T-helper 2 cell (primary cell): ENCODE measurements at regions not wholly inside any gene's neighbourhood (a gene's known extent, or its start where the extent isn't known, plus 50 kb on each side); places are given as distances from the start of the nearest gene placed in this dataset.

Experiments
- DNase-seq, 5 experiments: peaks; one replicate each; pipeline versions ENCODE4 v3.0.0 to v3.0.0-alpha.2; 2012 to 2022

- no peak for DNase-seq
These were observed 314.7 kb upstream of the ADAMTSL1 start for GRCh38 chr9:18159254-18159653.

DNA sequence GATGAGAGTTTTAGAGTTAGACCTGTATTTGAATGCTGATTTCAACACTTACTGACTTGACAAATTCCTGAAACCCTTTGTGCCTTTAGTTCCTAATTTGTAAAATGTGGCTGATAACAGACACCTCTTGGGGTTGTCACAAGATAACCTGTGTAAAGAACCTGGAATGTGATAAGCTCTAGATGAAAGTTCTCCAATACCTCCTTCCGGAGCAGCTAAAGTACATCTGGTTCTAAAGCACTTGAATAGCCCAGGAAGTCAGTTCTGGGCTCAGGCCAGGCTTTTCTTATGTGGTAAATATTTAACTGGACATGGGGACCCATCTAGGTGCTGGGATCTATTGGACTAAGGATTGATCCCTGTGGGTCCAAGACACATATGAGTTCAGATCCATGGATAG, 310.8 kb upstream of the ADAMTSL1 start:
- no peak for DNase-seq

DNA sequence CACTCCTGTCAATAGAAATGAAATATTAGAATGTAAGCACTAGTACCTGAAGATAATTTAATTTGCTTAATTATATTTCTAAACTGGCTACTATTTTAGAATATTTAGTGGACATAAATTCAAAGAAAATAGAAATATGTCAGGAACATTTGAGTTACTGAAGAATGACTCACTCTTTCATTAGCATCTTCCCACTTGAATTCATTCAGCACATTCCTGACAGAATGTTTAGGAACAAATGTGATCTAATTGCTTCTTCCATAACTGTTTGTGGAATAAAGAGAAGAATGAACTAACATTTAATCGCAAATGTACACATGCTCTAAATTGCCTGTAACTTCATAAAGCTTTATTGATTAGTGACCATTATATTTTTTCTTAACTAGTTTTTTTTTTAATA, 306.2 kb upstream of the ADAMTSL1 start:
- DNase-seq: no peak

DNA sequence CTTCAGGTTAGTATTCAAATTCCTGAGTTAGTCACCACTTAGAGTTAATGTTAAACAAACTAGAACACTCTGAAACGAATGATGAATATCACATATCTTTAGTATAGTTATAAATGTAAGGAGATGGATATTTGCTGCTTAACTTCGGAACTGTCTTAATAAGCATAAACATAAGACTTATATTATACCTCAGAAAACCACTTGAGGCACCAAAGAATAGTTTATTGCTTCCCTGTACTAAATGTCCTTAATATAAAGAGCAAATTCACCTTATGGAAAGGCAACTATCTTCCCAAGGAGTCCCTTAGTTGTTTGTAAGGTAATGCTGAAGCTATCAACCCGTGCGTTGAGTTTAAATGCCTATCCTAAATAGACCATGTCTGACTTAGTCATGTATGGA, 300.0 kb upstream of the ADAMTSL1 start:
- DNase-seq: no peak

DNA sequence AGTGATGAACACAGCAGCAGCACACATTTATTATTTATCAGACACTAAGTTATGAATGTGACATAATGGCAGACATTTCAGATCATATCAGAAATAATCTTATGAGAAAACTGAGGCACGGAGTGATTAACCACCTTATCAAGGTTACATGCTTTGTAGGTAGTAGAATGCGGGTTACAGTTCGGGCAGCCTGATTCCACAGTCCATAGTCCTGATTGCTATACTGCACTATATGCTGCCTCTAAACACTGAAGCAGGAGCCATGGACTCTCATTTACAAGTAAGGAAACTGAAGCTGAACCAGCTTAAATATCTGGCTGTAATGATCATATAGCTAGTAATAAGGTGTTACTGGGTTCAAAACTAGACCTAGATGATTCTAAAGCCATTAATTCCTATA, 291.3 kb upstream of the ADAMTSL1 start:
- no peak for DNase-seq

GRCh38 chr9:18183974-18184373, 290.0 kb upstream of the ADAMTSL1 start:
- no peak for DNase-seq

GRCh38 chr9:18184401-18184800, 289.6 kb upstream of the ADAMTSL1 start:
- DNase-seq: no peak

GRCh38 chr9:18185196-18185595, 288.8 kb upstream of the ADAMTSL1 start:
- DNase-seq: no peak

DNA sequence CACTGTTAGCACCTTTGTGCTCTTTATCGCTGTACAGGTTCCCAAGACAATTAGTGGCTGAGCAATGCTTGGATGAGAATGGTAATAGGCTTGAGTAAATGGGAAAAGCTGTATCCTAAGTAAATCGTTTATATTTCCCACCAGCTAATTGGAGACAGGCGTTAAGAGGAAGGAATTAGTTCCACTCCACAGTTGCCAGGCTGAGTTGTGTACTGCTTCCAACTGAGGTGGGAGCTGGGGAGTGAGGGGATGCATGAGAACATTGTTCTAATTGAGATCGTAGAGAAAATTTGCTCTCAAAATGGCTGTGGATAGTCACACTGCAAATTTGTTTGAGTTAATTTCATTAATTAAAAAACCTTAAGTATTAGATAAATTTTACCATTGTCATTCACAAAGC, 285.0 kb upstream of the ADAMTSL1 start:
- no peak for DNase-seq

DNA sequence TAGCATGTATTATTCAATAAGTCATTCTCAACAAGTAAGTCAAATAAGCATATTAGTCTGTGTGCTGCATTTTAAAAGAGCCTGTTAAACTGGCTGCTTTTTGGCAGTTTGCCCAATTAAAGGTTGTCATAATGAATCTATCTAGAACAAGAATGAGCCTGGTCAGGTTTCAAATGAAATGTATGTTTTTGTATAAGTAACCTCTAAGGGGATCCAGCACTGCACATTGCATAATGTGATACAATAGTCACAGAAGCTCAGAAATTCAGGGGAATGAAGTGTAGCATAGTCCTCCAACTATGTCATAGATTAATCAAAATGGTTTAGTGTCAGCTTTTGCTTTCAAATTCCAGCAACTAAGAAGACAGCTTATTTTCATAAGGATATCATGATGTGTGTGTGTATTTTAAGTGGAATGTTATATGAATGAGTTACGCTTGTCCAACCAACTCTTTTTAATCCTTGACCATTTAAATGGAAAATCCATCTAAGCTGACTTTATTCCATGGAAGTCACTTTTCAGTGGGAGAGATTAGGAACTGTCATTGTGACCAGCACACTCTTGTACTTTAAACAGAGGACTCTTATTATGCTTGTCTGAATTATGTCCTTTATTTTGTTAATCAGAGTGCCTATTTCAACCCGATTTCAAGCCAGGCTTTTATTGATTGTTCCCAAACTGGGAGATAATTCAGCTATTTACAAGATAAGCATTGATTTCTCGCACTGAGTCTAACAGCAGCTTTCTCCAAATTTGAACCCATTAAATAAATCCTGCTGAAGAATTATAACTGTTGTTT, 283.9 kb upstream of the ADAMTSL1 start:
- DNase-seq: no peak

DNA sequence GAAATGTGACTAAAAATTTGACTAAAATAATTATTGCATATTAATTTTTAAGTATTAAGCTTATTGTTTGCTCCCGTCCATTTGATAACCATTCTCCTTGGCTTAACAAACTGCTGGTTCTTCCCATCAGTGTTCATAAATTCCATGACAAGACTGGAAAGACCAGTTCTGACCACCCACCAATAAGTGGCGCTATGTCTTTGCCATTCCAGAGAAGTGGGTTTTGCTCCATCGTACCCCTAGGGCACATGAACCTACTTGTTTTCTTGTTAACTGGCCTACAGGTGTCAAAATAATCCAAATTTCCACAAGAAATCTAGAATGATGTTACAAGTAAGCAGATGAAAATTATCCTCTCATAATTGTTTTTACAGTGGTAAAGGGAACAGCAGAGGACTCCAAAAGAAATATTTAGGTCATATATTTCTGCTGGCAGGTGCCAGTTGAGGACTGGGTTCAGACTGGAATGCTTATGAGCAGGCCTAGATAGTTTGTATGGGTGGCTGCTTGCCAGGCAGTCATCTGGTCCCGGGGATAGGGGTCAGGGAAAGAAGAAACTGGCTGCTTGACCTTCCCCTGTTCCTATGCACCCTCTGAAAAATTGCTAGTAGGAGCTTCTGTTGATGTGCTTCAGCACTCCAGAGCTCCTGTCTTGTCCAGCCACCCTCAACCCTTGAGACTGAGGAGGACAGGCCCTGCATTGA, 283.1 kb upstream of the ADAMTSL1 start:
- no peak for DNase-seq

DNA sequence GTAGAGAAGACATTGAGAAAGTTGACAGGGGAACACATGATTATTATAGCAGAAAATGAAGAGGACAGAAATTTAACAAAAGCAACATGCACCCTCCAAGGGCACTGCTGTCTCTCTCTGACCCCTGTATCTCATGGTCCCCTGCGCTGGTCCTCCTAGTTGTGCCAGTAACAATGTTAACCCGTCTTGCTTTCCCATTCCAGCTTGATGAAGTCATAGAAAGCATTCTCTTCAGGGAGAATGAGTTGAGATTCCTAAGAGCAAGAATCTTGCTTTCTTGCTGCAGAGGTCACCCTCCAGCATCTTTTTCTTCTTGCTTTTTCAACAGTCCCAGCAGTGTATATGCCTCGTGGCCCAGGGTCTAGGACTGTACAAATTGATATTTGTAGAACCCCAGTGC, 279.6 kb upstream of the ADAMTSL1 start:
- no peak for DNase-seq

- DNase-seq: no peak
These were observed 278.7 kb upstream of the ADAMTSL1 start for GRCh38 chr9:18195223-18195622.

DNA sequence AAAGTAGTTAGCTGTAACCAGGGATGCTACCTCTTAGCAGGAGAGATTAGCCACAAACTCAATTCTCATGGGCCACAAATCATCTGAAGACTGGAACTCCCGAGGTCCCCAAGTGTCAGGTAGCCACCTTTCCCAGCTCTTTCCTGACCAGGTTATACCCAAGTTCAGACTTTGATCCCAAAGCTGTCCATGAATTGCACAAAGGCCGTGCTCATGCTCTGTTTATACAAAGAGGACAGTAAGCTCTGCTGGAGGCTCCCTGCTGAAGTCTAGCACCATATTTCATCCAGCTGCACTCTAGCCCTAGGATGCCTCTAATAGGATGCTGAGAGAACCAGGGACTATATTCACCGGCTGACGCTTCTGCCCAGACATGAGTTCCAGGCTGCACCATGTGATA, 271.0 kb upstream of the ADAMTSL1 start:
- DNase-seq: no peak

DNA sequence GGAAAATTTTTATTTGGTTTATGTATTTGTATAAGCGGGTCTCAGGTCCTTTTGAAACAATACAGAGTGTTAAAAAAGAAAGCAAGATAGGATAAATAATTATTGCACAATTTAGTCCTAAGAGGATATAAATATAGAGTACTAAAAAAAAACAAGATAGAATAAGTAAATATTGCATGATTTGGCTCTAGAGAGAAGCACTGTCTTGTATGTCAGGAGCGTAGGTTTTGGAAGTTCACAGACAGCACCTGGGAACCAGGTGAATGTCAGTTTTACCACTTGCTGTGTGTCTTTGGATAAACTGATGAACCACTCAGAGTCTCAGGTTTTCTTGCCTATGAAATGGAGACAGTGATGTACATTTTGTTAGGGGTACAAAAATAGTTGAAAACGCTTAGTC, 266.2 kb upstream of the ADAMTSL1 start:
- DNase-seq: no peak

DNA sequence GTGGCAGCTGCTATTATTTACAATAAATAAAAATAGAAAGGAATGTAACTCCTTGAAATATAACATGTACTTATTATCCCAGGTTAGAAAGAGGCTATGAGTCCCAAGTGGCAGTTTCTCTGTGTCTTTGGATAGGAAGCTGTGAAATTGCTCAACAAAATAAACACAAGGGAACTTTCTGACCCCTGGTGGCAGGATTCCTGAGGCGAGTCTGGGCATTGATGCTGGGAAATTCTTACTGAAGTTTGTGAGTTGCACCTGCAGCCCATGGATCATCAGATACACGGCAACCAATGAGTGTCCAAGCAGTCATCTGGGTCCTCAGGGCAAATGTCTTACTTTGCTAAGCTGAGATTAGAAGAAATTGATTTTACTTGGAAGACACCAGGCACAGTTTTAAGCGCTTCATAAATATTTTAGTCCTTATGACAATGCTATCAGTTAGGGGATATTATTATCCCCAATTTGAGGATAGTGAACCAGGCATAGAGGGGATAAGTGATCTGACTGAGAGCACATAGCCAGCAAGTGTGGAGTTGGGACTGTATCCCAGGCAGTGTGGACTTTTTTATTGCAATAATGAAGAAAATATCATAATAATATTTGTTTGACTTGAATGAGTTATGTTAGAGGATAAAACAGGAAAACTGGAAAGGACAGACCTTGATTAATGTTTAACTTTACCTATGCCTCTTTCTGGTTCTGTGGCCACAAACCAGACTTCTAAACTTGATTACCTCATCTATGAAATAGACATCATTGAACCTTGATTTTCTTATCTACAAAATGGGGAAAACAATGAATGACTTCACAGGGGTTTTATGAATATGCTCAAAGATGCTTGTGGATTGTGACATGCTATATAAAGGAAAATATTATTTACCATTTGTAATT, 265.5 kb upstream of the ADAMTSL1 start:
- no peak for DNase-seq

- no peak for DNase-seq
These were observed 258.3 kb upstream of the ADAMTSL1 start for GRCh38 chr9:18215626-18216025.

- DNase-seq: no peak
These were observed 257.6 kb upstream of the ADAMTSL1 start for GRCh38 chr9:18216376-18216775.

DNA sequence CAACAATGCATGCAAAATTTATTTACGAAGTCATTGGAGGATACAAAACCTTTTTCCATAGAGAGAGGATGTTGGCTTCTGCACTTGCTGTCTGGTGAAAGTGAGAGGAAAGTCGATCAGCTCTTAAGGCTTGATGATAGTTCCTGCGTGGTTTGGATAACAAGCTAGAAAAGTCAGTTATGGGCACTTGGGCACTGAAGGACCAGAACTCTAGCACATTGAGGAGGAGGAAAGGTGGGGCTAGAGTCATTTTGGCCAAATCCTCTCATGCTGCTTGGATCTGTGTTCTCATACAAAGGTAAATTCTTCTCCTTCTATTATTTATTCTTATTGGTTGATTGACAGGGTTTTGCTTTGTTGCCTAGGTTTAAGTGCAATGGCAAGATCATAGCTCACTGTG, 245.9 kb upstream of the ADAMTSL1 start:
- no peak for DNase-seq

- no peak for DNase-seq
These were observed 243.8 kb upstream of the ADAMTSL1 start for GRCh38 chr9:18229992-18230676.

GRCh38 chr9:18233311-18233710, 240.6 kb upstream of the ADAMTSL1 start:
- DNase-seq: no peak

DNA sequence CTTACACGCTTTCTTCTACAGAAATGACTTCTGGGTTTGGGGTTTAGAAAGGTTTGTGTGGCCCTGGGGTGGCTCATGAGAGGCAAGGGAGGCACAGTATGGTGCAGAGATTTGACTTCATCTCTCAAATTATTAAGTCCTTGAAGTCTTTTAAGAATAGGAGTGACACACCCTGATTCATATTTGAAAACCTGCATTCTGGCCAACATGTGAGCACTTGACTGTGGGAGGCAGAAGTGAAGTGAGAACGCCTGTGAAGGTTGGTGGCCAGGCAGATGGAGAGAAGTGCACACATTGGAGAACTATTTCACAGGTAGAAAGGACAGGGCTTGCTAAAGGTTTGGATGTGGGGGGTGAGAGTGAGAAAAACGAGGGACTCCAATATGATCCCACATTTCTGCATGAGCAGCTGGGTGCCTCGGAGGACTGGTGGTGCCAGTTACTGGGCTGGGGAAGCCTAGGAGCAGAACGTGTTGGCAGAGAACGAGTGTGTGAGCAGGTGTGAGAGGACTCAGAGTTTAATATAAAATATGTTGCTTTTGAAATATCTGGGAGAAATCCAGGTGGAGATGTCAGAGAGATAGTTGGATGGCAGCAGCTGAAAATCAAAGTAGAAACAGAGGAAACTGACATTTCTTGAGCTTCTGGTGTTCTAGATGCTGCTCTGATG, 240.0 kb upstream of the ADAMTSL1 start:
- no peak for DNase-seq
